GM19023 (cell line): ENCODE measurements at regions not wholly inside any gene's neighbourhood (a gene's known extent, or its start where the extent isn't known, plus 50 kb on each side); places are given as distances from the start of the nearest gene placed in this dataset.
"Not testable (repeated sequence)": the region's sequence is repeated elsewhere in the genome, so short reads cannot be mapped to it uniquely, and the experiment has no call there.

ENCODE experiments used
- ATAC-seq: cut with Tn5 transposase; IDR thresholded peaks from one replicate; pipeline ENCODE4 v1.9.1; 2021; ENCODE audit warnings: mild to moderate bottlenecking, moderate library complexity; ENCODE audit not compliant: unreplicated experiment

DNA sequence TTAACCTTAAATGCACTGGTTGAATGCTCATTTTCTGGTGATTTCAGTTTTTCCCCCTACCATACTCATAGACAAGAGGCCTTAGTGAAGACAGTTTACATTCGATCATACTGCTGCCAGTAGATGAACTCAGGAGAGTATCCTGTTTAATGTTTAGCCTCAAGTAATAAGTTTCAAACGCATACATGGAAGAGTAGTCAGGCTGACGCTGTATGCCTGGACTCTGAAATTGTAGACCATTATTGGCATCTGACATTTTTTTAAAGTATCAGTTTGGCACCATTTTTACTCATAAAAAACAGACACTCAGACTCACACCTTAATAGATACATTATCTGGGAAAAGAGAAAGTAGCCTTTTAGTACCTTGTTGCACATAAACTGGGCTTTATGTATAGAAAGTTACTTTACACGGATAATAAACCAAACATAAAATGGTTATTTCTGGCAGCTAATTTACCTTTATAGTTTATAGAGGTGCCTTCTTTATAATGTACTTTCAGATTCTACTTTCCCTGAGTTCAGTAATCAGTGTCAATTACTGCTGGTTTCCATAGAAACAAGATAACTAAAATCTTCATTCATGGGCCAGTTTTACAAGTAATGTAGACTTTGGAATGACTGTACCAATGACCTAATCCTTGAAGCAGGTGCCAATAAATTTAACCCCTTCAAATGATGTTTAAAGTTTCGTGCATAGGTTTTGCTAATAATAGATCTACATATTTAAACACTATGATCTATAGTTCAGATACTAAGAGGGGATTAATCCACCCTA is 183.8 kb upstream of the ITGA1 start:
- ATAC-seq = no peak

DNA sequence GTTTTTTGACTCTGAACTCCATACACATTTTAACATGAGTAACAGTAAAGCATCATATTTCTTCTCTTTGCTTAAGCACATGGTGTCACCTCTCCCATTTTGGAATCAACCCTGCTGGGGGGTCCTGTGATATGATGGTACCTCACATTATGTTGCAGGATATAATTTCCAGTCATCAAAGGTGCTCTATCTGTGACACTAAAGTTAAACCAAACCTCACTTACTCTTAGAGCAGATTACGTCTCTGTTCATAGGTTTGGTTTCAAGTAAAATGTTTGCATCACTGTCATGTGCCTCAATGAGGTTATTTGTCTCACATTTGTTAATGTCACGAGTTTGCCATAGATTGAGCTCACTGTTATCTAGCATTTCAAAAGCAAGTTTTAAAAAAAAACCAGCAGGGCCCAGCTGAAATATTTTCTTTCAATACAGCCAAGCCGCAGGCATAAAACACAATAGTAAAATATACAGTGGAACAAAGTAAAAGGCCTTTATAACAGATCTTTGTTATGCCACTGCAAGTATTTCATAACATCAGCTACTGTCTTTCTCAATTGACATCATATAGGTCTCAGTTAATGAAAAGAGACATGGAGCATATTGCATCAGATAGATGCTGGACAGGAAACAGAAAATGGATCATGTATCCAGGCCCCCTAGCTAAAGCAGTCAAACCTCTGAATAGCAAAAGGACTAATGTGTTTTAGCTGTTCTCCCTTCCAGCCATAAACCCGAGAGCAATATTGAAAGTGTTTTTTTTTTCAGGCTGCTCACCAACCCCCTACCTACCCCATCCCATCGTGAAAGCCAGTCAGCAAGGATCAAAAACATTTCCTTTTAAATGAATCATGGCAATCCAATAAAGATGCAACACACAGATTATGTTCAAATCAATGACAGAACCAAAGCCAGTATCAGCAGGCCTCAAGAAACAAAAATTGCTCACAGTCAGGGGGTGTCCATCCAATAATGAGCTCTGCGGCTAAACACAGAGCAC is 182.1 kb upstream of the ITGA1 start:
- no peak for ATAC-seq

DNA sequence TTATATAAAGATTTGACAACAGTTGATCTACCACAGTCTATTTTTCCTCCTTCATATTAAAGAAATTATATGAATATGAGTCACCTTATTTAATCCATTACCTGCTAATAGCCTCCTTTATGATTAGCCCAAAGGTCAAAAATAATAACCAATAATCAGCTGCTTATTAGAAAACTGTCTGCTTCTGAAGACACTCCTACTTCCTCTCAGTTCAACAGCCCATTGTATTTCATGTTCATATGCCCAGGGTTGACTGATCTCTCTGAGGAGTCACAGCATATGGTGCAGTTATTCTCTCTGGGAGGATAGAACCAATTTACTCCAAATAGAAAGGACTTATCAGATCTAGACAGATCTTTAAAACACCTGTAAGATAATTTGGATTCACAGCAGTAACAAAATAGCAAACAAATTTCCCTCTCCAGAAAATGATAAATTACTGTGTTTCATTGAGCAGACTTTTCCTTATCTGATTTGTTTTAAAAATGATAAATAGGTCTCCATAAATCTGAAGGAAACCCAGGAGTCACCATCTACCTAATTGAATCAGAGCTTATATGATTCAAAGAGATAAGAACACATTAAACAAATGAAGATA is 180.4 kb upstream of the ITGA1 start:
- no peak for ATAC-seq

DNA sequence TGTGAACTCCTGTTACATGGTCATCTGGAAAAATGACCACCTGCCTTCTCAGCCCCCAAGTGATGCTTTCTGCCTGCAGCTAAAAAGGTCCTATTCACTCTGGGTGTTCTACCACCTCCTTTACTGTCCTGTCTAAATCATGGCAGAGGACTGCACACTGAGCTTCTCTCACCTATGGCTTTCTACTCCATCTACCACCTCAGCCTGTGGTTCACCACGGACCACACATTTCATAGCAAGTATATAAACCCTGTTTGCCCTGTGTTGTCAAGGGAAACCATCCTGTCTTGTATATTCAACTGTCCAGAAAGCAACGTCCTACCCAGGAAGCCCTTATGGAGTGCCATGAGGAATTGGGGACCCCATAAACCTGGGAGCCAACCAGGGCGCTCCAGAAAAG is 167.4 kb upstream of the ITGA1 start:
- no peak for ATAC-seq

DNA sequence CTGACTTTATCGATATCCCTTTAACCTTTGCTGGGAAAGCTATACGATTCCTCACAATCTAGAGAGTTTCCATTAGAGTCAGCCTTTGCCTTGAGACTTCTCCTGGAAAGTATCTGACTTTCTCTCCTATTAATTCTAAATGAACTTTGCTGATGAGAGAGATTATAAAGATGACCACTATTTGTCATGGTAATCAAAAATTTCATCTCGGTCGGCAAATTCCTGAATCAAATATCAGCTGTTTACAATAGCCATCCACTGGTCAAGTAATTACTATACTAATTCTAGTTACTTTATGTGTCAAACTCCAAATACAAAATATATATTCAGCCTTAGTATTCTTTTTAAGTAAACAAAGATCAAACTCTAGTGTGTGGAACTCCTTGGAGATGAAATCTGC is 164.4 kb upstream of the ITGA1 start:
- no peak for ATAC-seq

DNA sequence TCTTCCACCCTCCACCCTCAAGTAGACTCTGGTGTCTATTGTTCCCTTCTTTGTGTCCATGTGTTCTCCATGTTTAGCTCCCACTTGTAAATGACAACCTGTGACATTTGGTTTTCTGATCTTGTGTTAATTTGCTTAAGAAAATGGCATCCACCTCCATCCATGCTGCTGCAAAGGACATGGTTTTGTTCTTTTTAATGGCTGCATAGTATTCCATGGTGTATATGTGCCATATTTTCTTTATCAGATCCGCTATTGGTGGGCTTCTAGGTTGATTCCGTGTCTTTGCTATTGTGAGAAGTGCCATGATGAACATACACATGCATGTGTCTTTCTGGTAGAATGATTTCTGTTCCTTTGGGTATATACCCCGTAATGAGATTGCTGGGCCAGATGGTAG is 163.4 kb upstream of the ITGA1 start:
- no peak for ATAC-seq

DNA sequence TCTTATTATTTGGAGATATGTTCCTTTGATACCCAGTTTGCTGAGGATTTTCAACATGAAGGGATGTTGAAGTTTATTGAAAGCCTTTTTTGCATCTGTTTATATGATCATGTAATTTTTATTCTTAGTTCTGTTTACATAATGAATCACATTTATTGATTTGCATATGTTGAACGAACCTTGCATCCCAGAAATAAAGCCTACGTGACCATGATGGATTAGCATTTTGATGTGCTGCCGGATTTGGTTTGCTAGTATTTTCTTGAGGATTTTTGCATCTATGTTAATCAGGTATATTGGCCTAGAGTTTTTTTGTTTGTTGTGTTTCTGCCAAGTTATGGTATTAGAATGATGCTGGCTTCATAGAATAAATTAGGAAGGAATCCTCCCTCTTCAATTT is 161.4 kb upstream of the ITGA1 start:
- ATAC-seq = no peak

DNA sequence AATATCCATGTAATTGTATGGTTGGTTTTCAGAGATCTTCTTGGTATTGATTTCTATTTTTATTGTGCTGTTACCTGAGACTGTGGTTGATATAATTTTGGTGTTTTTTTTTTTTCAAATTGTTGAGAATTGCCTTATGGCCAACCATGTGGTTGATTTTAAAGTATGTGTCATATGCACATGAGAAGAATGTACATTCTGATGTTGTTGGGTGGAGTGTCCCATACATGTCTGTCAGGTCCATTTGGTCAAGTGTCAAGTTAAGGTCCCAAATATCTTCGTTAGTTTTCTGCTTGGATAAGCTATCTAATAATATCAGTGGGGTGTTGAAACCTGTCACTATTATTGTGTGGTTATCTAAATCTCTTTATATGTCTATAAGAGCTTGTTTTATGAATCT is 160.0 kb upstream of the ITGA1 start:
- ATAC-seq = no peak

DNA sequence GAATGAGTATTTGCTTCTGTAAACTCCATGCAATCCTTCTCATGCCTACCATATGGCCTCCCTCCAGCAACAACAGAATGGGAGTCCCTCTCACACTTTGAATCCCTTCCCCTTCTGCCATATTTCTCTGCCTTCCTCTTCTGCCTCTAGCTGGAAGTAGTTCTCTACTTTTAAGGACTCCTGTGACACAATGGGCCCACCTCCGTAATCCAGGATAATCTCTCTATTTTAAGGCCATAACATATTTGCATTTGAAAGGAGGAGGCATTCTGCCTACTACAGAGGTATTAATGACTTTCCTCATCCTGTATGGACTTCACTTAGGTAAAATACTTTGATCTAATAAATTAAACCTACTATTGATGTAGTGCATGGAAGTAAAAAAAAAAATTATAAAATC is 155.4 kb upstream of the ITGA1 start:
- ATAC-seq = no peak

DNA sequence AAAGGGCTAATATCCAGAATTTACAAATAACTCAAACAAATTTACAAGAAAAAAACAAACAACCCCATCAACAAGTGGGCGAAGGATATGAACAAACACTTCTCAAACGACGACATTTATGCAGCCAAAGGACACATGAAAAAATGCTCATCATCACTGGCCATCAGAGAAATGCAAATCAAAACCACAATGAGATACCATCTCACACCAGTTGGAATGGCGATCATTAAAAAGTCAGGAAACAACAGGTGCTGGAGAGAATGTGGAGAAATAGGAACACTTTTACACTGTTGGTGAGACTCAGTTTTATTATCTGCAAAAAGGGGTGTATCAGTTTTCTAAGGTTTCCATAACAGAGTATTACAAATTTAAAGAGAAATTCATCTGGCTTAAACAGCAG is 153.5 kb upstream of the ITGA1 start:
- ATAC-seq = not testable (repeated sequence)

DNA sequence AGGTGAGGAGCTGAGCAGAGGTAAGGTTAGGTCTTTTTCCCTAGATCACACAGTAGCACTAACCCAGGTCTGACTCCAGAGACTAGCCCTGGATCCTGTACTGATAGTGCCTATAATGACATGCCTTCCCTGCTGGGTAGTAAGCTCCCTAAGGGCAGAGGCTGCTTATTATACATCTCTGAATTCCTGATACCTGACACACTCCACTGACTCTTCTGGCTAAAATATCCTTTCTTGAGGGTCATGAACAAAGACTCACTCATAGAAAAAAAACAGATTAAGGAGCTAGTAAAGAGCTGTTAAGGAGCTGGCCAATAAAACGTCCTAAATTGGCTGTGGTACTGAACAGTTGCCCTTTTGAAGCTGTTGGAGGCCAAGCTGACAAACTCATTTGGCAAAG is 149.0 kb upstream of the ITGA1 start:
- ATAC-seq = no peak

DNA sequence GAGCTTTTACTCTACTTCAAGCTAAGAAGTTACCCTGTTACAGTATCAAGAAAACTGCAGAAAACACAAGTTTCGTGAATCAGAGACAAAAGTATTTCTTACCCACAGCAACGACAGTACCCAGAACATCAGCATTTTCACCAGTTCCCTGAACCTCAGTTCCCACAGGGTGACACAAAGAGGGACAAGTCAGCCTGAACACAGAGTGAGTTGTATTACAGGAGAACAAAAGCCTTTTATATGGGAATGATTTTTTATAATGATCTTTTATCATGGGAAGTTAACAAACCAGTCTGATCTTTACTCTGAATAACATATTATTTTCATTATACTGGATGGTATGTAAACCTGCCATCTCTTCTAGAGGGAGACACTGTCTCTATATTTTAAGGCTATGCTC is 139.0 kb upstream of the ITGA1 start:
- no peak for ATAC-seq

DNA sequence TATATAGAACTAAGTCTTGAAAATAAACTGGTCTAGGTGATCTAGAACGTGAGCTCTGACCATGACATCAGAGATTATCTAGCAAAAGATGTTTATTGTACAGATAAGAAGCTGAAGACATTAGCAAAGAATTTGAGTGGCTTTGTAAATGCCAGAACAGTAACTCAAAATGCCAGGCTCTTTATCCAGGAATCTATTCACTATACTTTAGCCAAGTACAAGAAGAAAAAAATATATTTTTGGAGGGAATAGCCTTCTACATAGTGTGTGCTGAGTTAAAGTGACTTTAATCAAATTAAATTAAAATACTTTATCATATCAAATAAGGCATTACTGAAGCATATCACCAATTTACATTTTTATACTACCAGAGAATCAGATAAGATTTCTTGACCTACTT is 132.6 kb upstream of the ITGA1 start:
- ATAC-seq = no peak

DNA sequence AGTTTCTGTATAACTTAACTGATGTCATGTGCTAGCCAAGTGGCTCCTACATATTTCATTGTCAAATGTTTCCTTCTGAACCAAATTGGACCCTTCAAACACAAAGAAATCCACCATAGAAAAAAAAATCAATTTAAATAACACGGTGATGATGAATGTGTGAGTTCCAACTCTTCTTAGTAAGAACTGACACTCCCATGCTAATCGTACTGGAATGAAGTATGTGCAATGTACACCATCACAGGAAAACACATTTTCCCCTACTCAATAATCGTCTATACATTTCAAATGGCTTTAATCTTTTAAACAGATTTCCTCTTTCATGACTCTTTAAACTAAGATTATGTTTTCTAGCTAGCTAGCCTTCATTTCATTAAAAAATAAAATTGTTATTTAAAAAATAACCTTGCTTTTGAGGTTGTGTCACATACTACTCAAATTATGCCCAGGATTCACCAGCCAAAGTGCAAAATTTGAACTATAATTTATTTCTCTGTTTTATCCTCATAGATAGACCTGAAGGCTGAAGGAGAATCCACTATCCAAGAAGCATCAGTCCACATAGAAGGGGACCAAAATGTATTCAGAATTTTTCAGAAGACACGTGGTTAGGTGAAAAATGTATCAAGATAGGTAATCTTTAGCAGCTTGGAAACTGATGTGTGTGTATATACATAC is 131.0 kb upstream of the ITGA1 start:
- ATAC-seq = no peak

DNA sequence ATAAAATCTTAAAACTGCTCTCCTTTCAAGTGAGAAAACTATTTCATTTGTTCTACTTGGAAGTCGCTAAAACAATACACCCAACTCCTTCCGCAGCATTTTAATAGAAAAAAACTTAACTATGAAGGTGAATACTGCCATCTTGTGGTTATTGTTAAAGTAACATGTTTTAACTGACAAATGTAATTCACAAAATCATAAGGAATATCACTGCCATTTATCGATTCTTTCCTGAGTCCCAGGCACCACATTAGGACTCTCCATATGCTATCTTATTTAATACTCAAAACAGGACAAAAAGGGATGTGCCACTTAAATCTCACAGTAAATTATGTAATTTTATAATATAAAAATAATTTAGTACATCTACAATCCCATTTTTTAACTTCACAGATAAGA is 130.5 kb upstream of the ITGA1 start:
- ATAC-seq = no peak

DNA sequence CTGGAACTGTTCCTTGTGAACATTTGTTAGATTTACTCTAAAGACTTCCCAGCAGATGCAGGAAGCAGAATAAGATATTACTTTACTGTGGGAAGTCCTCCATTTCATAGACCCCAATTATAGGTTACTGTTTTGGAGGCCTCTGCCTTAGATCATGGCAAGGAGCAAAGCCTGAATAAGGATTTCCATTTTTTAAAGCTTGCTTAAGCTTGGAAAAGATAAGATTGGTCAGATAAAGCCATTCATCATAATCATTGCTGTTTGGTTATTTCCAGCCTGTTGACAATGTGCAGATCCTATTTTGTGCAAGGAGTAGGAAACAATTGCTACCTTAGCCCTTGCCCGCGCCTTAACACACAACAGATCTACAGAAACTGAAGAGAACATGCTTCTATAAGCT is 129.5 kb upstream of the ITGA1 start:
- no peak for ATAC-seq

DNA sequence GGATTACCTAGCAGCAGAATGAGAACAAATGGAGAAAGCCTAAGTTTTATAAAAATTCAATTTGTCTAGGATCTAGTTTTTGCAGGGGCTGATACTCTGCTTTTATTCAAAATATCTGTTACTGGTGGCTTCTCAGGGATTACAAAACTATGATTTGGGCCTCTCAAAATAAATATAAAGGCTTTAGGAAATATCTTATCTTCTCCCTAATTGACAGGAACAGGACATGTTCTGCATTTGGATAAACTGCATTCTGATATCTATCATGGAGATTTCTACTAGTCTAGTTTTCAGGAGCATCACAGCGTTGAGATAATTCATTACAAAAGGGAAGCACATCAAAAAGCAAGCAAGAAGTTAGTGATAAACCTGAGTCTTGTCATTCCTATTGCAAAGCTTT is 127.1 kb upstream of the ITGA1 start:
- ATAC-seq = no peak

DNA sequence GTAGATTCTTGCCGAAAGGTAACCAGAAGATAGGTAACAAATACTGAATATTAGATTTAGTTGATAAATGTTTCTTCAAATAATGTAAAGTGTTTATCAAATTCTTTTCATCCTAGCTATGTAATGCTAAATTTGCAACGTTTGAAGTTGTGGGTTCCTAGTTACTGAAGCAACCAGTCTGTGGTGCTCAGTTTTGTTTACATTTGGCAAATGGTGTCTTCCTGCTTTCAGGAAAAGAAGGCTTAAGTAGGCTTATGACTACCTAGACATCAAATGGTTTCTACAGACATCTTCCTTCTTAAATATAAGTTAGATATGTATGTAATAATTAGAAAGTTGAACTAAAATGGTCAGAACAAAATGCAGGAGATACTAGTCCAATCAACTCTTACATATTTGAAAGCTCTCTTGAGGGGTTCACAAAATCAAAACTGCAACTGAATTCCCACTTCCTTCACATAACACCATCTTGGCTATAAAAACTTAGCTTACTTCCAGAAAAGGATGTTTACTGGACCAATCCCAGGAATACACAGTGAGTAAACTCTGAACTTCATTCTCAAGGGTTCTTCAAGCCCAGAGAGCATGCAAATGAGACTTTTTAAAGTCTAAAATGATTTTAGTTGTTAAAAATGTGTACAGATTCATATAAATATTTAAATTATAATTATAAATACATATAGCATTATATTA is 125.7 kb upstream of the ITGA1 start:
- no peak for ATAC-seq

DNA sequence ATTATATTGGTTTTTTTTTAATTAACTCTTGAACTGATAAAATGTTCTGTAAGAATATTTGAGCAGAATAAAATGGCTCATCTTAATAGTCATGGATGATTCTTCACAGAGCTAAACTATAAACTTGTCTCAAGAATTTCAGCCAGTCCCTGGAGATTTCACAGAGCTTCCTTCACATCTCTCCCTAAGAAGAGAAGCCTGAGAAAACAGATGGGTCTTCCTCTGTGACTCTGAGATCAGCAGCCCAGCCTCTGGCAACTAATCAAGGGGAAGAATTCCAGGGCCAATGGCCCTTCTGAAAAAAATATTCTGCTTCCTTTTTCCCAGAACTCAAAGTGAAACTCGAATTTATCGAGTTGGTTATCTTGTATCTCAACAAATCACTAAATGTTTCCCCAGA is 122.2 kb upstream of the ITGA1 start:
- no peak for ATAC-seq

DNA sequence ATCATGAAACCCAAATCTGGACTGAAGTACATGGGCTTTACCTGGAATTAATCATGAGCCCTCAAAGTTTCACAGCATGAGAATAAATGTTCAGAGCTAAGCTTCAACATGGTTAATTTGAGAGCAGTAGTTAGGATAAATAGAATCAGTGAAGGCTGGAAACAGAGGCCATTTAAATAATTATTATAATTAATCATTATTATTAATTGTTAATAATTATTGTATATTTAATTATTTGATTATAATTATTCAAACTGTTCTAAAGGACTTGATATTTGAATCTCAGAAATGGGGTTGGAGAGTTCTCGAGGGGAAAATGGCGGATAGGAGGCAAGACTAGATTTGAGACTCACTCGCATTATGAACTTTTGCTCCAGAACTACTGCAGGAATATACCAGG is 119.6 kb upstream of the ITGA1 start:
- ATAC-seq = no peak
